Liver (tissue), 3 donors: ENCODE measurements at regions not wholly inside any gene's neighbourhood (a gene's known extent, or its start where the extent isn't known, plus 50 kb on each side); places are given as distances from the start of the nearest gene placed in this dataset.

Source experiments
- HNF4A ChIP-seq, 2 donors: conservative IDR thresholded peaks; 2 replicates each; pipeline ENCODE4 v1.6.1; 2016; ENCODE audit warnings: antibody characterized with exemption in 2 of 2, mild to moderate bottlenecking in 2 of 2
- TF ChIP-seq, protein P1 (sequence below): fragments of 150-350 bp; IDR thresholded peaks from 2 replicates; pipeline ENCODE4 v1.5.1; 2017; ENCODE audit warnings: improper control_type of control experiment, low read depth, low read length; ENCODE audit not compliant: missing input control
- donor health status: healthy.
- donor health status: healthy.

DNA sequence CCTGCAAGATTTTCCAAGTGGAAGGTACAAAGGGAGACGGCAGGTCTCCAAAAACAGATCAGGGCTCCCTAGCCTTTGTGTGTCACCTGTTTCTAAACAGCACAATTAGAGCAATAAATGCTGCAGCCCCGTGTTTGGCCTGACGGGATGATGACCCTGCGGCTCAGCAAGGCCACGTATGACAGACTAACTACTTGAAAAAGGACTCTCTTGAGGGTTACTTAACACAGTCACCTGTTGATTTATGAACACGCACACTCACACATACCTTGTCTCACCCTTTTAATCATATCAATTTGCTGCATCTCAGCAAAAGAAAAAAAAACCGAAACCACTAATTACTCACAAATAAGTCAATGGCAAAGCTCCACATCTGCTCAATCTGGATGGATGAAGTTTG lies 199.6 kb upstream of the GAS1 start:
- TF ChIP-seq, protein P1, sequence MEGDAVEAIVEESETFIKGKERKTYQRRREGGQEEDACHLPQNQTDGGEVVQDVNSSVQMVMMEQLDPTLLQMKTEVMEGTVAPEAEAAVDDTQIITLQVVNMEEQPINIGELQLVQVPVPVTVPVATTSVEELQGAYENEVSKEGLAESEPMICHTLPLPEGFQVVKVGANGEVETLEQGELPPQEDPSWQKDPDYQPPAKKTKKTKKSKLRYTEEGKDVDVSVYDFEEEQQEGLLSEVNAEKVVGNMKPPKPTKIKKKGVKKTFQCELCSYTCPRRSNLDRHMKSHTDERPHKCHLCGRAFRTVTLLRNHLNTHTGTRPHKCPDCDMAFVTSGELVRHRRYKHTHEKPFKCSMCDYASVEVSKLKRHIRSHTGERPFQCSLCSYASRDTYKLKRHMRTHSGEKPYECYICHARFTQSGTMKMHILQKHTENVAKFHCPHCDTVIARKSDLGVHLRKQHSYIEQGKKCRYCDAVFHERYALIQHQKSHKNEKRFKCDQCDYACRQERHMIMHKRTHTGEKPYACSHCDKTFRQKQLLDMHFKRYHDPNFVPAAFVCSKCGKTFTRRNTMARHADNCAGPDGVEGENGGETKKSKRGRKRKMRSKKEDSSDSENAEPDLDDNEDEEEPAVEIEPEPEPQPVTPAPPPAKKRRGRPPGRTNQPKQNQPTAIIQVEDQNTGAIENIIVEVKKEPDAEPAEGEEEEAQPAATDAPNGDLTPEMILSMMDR = no peak
- TF ChIP-seq HNF4A (conservative IDR thresholded peaks at IDR 0.05) = no peak
